Tibial nerve (tissue), 3 donors: ENCODE measurements at regions not wholly inside any gene's neighbourhood (a gene's known extent, or its start where the extent isn't known, plus 50 kb on each side); places are given as distances from the start of the nearest gene placed in this dataset.

Source experiments
- POLR2A ChIP-seq, 2 donors: fragments of 450-650 bp; IDR thresholded peaks; one replicate each; pipeline ENCODE4 v1.6.1; 2017; ENCODE audit warnings: antibody characterized with exemption in 2 of 2, mild to moderate bottlenecking in 2 of 2, moderate library complexity in 2 of 2
- TF ChIP-seq, protein P1 (sequence below), 5 experiments: fragments of 200-600 bp in 3 of 5; fragments of 450-650 bp in 2 of 5; sonication (generic) in 3 of 5; IDR thresholded peaks; one replicate each; pipeline ENCODE4 v1.5.1; 2016 to 2019; ENCODE audit warnings: antibody characterized with exemption in 5 of 5, mild to moderate bottlenecking in 3 of 5, moderate library complexity in 2 of 5

DNA sequence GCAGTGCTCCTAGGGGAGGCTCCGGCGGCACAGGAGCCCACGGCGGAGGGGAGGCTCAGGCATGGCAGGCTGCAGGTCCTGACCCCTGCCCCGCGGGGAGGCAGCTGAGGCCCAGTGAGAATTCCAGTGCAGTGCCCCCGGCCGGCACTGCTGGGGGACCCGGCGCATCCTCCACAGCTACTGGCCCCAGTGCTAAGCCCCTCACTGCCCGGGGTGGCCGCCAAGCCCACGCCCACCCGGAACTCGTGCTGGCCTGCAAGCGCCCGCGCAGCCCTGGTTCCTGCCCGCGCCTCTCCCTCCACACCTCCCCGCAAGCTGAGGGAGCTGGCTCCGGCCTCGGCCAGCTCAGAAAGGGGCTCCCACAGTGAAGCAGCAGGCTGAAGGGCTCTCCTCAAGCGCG is 62.2 kb downstream of the SPRY2 start:
- TF ChIP-seq, protein P1, sequence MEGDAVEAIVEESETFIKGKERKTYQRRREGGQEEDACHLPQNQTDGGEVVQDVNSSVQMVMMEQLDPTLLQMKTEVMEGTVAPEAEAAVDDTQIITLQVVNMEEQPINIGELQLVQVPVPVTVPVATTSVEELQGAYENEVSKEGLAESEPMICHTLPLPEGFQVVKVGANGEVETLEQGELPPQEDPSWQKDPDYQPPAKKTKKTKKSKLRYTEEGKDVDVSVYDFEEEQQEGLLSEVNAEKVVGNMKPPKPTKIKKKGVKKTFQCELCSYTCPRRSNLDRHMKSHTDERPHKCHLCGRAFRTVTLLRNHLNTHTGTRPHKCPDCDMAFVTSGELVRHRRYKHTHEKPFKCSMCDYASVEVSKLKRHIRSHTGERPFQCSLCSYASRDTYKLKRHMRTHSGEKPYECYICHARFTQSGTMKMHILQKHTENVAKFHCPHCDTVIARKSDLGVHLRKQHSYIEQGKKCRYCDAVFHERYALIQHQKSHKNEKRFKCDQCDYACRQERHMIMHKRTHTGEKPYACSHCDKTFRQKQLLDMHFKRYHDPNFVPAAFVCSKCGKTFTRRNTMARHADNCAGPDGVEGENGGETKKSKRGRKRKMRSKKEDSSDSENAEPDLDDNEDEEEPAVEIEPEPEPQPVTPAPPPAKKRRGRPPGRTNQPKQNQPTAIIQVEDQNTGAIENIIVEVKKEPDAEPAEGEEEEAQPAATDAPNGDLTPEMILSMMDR (IDR thresholded peaks at IDR 0.05): no peak
- TF ChIP-seq POLR2A (IDR thresholded peaks at IDR 0.05): no peak
